Gastrocnemius medialis (tissue), 4 donors: ENCODE measurements at regions not wholly inside any gene's neighbourhood (a gene's known extent, or its start where the extent isn't known, plus 50 kb on each side); places are given as distances from the start of the nearest gene placed in this dataset.

Source experiments
- CTCF ChIP-seq, 5 experiments: fragments of 450-650 bp in 3 of 5; fragments of 200-600 bp in 2 of 5; sonication (generic) in 2 of 5; IDR thresholded peaks in 4 of 5; conservative IDR thresholded peaks in 1 of 5; 1 replicate in 4 of 5; 2 replicates in 1 of 5; pipeline ENCODE4 v1.5.1; 2016 to 2019; ENCODE audit warnings: antibody characterized with exemption in 5 of 5, mild to moderate bottlenecking in 3 of 5, moderate library complexity in 3 of 5
- POLR2A ChIP-seq, 2 donors: fragments of 450-650 bp; IDR thresholded peaks; one replicate each; pipeline ENCODE4 v1.6.1; 2017; ENCODE audit warnings: antibody characterized with exemption in 2 of 2, mild to moderate bottlenecking in 2 of 2, moderate library complexity in 2 of 2

- TF ChIP-seq CTCF (IDR thresholded peaks at IDR 0.05 in 4 of 5, conservative IDR thresholded peaks at IDR 0.05 in 1 of 5) (no peak), POLR2A (IDR thresholded peaks at IDR 0.05) (no peak)
Measured at GRCh38 chr6:146890172-146890571, 291.4 kb downstream of the ADGB start.
